ENCODE measurements at regions not wholly inside any gene's neighbourhood (a gene's known extent, or its start where the extent isn't known, plus 50 kb on each side); places are given as distances from the start of the nearest gene placed in this dataset.
"Not testable (repeated sequence)": the region's sequence is repeated elsewhere in the genome, so short reads cannot be mapped to it uniquely, and the experiment has no call there.

- H3K4me2 ChIP-seq (ENCODE audit: control insufficient read depth, extremely low read depth, insufficient read depth, low read depth, low read length), result no peak overlapping the region
- H2AFZ ChIP-seq (ENCODE audit: control insufficient read depth, low read length), result no peak overlapping the region
- H3K9me1 ChIP-seq (ENCODE audit: control insufficient read depth, extremely low read depth, insufficient read depth, low read length), result no peaks in the 10 kb centered on the region
- no peaks in the 10 kb centered on the region for H3K36me3 ChIP-seq (ENCODE audit: control insufficient read depth in 2 of 2, extremely low read depth in 1 of 2, insufficient read depth in 2 of 2, low read length in 2 of 2)
- FAIRE-seq, result no peak
- H3K9ac ChIP-seq (ENCODE audit: control insufficient read depth, extremely low read depth, insufficient read depth, low read length), result no peak overlapping the region
- no peaks in the 10 kb centered on the region for H3K9me3 ChIP-seq (ENCODE audit: control insufficient read depth, low read depth, low read length)
- H3K4me3 ChIP-seq (ENCODE audit: control insufficient read depth in 2 of 3, extremely low read depth in 1 of 3, insufficient read depth in 2 of 3, low read depth in 1 of 3, low read length in 3 of 3), result no peak overlapping the region
- dilution Hi-C loops (cut with MboI; ENCODE audit: extremely low pct_ligation_motif_present, low sequenced_read_pairs), result no loop called here
- DNase-seq (ENCODE audit: low read depth, low spot score), result no peak
- no peaks in the 10 kb centered on the region for H3K27me3 ChIP-seq (ENCODE audit: control insufficient read depth, extremely low read depth, insufficient read depth, low read length)
- H3K79me2 ChIP-seq (ENCODE audit: control insufficient read depth, insufficient read depth, low read length), result no peaks in the 10 kb centered on the region
- no peaks in the 10 kb centered on the region for H3K4me1 ChIP-seq (ENCODE audit: control insufficient read depth, extremely low read depth, insufficient read depth, low read length)
- no peaks in the 10 kb centered on the region for H4K20me1 ChIP-seq (ENCODE audit: control insufficient read depth, extremely low read depth, insufficient read depth, low read length)
- H3K27ac ChIP-seq (ENCODE audit: control insufficient read depth, insufficient read depth, low read length), result no peak overlapping the region
- TF ChIP-seq CTCF (optimal IDR thresholded peaks at IDR 0.05 in 1 of 3, IDR thresholded peaks at IDR 0.05 in 1 of 3, conservative IDR thresholded peaks at IDR 0.05 in 1 of 3; ENCODE audit: extremely low read depth in 1 of 3, insufficient read depth in 2 of 3, low read length in 3 of 3), result no peak
- no peak for TF ChIP-seq EZH2 (IDR thresholded peaks at IDR 0.05; ENCODE audit: low read length)
These were observed 409.1 kb downstream of the RWDD3 start for GRCh38 chr1:95643071-95643470.

- FAIRE-seq; H3K4me1 ChIP-seq (ENCODE audit: control insufficient read depth, extremely low read depth, insufficient read depth, low read length); H2AFZ ChIP-seq (ENCODE audit: control insufficient read depth, low read length); DNase-seq (ENCODE audit: low read depth, low spot score); H3K36me3 ChIP-seq (ENCODE audit: control insufficient read depth in 2 of 2, extremely low read depth in 1 of 2, insufficient read depth in 2 of 2, low read length in 2 of 2); H3K27ac ChIP-seq (ENCODE audit: control insufficient read depth, insufficient read depth, low read length); H3K4me2 ChIP-seq (ENCODE audit: control insufficient read depth, extremely low read depth, insufficient read depth, low read depth, low read length); H3K4me3 ChIP-seq (ENCODE audit: control insufficient read depth in 2 of 3, extremely low read depth in 1 of 3, insufficient read depth in 2 of 3, low read depth in 1 of 3, low read length in 3 of 3); H3K27me3 ChIP-seq (ENCODE audit: control insufficient read depth, extremely low read depth, insufficient read depth, low read length); H3K9ac ChIP-seq (ENCODE audit: control insufficient read depth, extremely low read depth, insufficient read depth, low read length); H3K79me2 ChIP-seq (ENCODE audit: control insufficient read depth, insufficient read depth, low read length); H4K20me1 ChIP-seq (ENCODE audit: control insufficient read depth, extremely low read depth, insufficient read depth, low read length); dilution Hi-C loops (cut with MboI; ENCODE audit: extremely low pct_ligation_motif_present, low sequenced_read_pairs); H3K9me3 ChIP-seq (ENCODE audit: control insufficient read depth, low read depth, low read length); H3K9me1 ChIP-seq (ENCODE audit: control insufficient read depth, extremely low read depth, insufficient read depth, low read length): not testable (repeated sequence)
These were observed 411.1 kb downstream of the RWDD3 start for GRCh38 chr1:95645126-95645525.

GRCh38 chr1:95650631-95651030 lies 416.6 kb downstream of the RWDD3 start:
- no peaks in the 10 kb centered on the region for H3K9me1 ChIP-seq (ENCODE audit: control insufficient read depth, extremely low read depth, insufficient read depth, low read length)
- no peak for TF ChIP-seq EZH2 (IDR thresholded peaks at IDR 0.05; ENCODE audit: low read length)
- no peak for TF ChIP-seq CTCF (optimal IDR thresholded peaks at IDR 0.05 in 1 of 3, IDR thresholded peaks at IDR 0.05 in 1 of 3, conservative IDR thresholded peaks at IDR 0.05 in 1 of 3; ENCODE audit: extremely low read depth in 1 of 3, insufficient read depth in 2 of 3, low read length in 3 of 3)
- H3K27ac ChIP-seq (ENCODE audit: control insufficient read depth, insufficient read depth, low read length), result peak overlapping the region; percentile 5
- no peaks in the 10 kb centered on the region for H3K36me3 ChIP-seq (ENCODE audit: control insufficient read depth in 2 of 2, extremely low read depth in 1 of 2, insufficient read depth in 2 of 2, low read length in 2 of 2)
- H3K4me2 ChIP-seq (ENCODE audit: control insufficient read depth, extremely low read depth, insufficient read depth, low read depth, low read length), result no peak overlapping the region
- no peak overlapping the region for H3K9ac ChIP-seq (ENCODE audit: control insufficient read depth, extremely low read depth, insufficient read depth, low read length)
- H3K4me1 ChIP-seq (ENCODE audit: control insufficient read depth, extremely low read depth, insufficient read depth, low read length), result peaks cover 5% of the 10 kb centered on the region
- dilution Hi-C loops (cut with MboI; ENCODE audit: extremely low pct_ligation_motif_present, low sequenced_read_pairs), result no loop called here
- no peaks in the 10 kb centered on the region for H3K79me2 ChIP-seq (ENCODE audit: control insufficient read depth, insufficient read depth, low read length)
- no peak overlapping the region for H2AFZ ChIP-seq (ENCODE audit: control insufficient read depth, low read length)
- H3K4me3 ChIP-seq (ENCODE audit: control insufficient read depth in 2 of 3, extremely low read depth in 1 of 3, insufficient read depth in 2 of 3, low read depth in 1 of 3, low read length in 3 of 3), result no peak overlapping the region
- no peak for FAIRE-seq
- DNase-seq (ENCODE audit: low read depth, low spot score), result peak; percentile 46
- no peaks in the 10 kb centered on the region for H3K27me3 ChIP-seq (ENCODE audit: control insufficient read depth, extremely low read depth, insufficient read depth, low read length)
- H3K9me3 ChIP-seq (ENCODE audit: control insufficient read depth, low read depth, low read length), result no peaks in the 10 kb centered on the region
- no peaks in the 10 kb centered on the region for H4K20me1 ChIP-seq (ENCODE audit: control insufficient read depth, extremely low read depth, insufficient read depth, low read length)

All from keratinocyte (primary cell).